ENCODE measurements at regions not wholly inside any gene's neighbourhood (a gene's known extent, or its start where the extent isn't known, plus 50 kb on each side); places are given as distances from the start of the nearest gene placed in this dataset.

DNA sequence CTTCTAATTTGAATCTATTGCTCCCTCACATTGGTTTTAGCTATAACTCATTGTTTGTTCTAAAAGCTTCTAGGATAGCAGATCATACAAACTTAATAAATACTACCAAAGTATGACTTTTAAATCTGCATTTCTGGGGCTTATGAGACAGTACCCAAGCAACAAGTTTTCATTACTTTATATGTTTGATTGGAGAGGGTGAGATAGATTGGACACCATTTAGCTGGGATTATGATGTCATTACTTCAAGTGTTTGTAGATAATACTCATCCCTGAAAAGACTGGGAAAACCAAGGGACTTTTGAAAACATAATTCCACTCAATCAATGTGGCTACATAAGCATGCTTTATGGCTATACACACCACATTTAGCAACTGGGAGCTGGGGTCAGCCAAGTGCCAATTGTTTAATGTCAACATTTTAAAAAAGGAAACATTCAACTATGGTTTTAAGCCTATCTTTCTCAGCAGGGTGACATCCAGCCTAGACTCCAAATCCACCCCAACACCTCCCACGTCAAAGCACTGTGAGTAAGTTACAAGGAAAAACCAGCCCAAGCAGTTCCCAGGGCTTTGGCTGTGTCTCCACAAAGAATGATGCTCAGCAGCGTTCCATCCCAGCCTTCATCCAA is 119.9 kb downstream of the ETAA1 start:
- peak; percentile 42 for DNase-seq

DNA sequence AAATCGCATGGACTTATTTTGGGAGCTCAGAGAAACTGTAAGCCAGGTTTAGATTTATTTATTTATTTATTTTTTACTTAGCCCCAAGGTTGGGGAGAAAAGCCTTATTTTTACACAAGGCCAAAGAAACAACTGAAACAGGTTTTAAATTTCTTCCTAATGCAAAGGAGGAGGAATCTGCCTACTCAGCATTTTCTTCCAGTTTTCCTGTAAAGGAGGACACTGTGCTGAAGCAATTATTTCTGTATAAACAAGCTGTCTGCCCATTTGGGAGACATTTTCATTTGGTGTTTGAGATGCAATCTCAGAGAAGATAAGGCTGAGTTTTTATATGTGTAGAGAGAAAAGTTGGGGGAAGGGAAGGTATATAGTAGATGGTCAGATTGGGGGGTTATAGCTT is 125.0 kb downstream of the ETAA1 start:
- no peak for DNase-seq

DNA sequence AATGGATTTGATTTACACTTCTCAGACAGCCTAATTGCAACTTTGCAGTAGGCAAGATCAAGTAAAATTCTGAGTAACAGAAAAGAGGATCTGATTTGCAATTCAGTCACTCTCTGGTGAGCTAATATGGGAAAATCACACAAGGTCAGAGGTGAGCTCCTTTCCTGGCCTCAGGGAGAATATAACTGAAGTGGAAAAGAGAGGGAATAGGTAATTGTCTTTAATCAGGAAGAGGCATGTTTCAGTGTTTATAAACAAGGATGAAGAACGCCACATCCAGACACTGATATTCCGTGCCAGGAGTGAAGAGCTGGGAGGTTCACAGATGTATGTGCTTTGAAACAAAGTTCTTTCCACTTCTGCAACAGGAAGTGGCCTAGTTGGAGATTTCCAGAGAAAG is 127.1 kb downstream of the ETAA1 start:
- no peak for DNase-seq

- no peak for DNase-seq
Measured at GRCh38 chr2:67524777-67525176, 127.6 kb downstream of the ETAA1 start.

- no peak for DNase-seq
Measured at GRCh38 chr2:67526283-67526682, 129.2 kb downstream of the ETAA1 start.

DNA sequence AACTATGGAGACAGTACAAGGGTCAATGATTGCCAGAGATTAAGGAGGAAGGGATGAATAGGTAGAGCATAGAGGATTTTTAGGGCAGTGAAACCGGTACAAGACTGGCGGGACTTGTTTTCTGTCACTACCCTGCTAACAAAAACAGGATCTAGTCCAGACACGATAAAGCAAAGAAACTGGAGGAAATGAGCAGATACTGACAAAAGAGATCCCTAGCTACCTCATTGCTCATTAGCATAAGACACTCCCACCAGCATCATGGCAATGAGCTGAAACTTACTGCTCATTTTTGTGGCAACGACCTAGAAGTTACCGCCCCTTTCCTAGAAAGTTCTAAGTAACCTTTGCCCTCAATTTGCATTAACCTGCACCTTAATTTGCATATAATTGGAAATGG is 131.2 kb downstream of the ETAA1 start:
- no peak for DNase-seq

DNA sequence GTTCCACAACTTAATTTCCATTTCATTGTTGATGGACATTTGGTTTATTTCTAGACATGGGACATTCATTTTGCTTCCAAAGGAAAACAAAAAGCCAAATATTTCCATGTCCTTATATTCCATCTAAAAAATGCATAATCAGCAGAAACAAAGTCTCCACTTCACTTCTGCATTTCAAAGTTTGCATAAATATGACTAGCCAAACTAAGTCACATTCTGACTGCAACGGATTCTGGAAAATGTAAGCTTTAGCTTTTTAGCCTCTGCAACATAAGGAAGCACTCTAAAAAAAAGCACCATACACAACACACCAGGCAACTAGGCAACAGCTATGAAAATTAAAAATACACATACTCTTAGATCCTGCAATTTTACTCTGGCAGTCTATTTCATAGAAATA is 135.3 kb downstream of the ETAA1 start:
- DNase-seq, result no peak

GRCh38 chr2:67534745-67535144 is 137.6 kb downstream of the ETAA1 start:
- DNase-seq, result no peak

- no peak for DNase-seq
Measured at GRCh38 chr2:67540962-67541361, 143.8 kb downstream of the ETAA1 start.

GRCh38 chr2:67544286-67544685 is 147.2 kb downstream of the ETAA1 start:
- DNase-seq, result no peak

GRCh38 chr2:67548317-67549201 is 151.4 kb downstream of the ETAA1 start:
- DNase-seq, result no peak

DNA sequence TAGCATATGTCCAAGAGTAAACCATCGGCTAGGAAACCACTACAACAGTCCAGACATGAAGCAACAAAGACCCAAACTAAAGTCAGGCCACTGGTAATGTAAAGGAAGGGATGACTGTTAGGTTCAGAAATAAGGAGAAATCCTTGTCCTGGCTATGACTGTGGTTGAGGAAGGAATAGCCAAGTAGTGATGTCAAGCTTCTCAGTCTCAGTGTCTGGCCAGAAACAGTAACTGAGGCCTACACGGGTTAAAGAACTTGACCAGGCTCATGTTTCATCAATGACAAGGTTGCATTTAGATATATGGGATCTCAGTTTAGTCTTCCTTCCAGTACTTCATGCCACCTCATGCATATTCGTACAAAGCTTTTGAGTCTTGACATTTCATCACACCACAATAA is 162.0 kb downstream of the ETAA1 start:
- no peak for DNase-seq

GRCh38 chr2:67560771-67561456 is 163.8 kb downstream of the ETAA1 start:
- no peak for DNase-seq

DNA sequence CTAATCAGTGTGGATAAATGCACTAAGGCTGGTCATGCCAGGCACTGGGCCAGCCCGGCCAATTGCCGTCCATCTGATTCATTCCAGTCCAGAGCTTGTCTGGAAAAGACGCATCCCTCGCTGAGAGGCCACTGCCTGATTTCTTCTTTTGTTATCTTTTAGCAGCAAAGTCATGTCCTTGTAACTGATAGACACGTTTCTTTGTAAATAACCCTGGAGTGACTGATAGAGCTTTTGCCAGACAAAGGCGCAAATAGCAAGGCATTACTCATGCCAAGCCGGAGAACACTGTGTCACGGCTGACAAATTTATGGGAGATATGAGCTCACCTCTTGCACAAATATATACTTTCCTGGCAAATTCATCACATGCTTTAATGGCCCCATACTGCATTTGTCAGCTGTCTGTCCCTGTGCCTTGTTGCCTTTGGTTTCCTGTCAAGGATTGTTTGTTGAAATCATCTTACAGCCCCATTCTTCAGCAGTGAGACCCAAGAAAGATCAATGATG is 164.4 kb downstream of the ETAA1 start:
- DNase-seq, result no peak

DNA sequence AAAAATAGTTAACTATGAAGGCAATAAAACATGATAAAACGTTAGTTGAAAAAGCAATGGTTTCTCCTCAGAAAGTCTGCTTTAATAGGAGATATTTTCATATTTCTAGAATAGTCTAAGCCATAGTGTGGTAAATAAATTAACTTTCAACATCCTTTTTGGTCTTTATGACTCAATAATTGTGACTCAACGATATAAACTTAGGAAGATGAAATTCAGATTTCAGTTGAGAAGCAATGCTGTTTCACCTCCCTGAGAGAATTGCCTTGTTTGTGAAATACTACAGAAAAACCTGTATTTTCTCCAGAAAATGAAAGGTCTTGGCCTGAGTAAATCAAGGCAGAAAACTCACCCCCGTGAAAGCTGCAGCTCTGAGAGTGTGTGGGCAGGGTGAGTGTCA is 166.9 kb downstream of the ETAA1 start:
- DNase-seq, result no peak

GRCh38 chr2:67564626-67565025 is 167.5 kb downstream of the ETAA1 start:
- no peak for DNase-seq

- no peak for DNase-seq
Measured at GRCh38 chr2:67565262-67565661, 168.1 kb downstream of the ETAA1 start.

- no peak for DNase-seq
Measured at GRCh38 chr2:67565761-67566160, 168.6 kb downstream of the ETAA1 start.

GRCh38 chr2:67566285-67566684 is 169.2 kb downstream of the ETAA1 start:
- no peak for DNase-seq

GRCh38 chr2:67566958-67567635 is 170.0 kb downstream of the ETAA1 start:
- no peak for DNase-seq

- DNase-seq, result no peak
Measured at GRCh38 chr2:67567886-67568285, 170.8 kb downstream of the ETAA1 start.

DNA sequence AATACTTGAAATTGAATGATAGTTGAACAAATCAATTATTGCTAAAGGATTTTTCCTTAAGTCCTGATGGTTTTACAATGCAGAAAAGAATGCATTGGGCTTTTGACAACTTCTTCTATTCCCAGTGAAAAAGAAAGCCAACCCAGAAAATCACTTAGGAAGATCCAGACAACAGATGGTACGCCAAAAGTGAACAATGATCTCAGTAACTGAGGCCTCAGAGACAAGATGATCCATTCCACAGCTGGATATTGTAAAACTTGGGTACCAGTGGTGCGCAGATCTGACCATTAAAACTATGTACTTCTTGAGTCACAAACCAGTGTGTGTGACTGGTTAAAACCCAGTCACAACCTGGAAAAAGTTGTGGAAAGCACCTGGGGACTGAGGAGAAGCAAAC is 173.5 kb downstream of the ETAA1 start:
- DNase-seq, result no peak

All from renal pelvis (tissue), 1 donor.